SK-N-SH treated with all-trans-retinoic acid at 6 μM for 48 hours (cell line): ENCODE measurements at regions not wholly inside any gene's neighbourhood (a gene's known extent, or its start where the extent isn't known, plus 50 kb on each side); places are given as distances from the start of the nearest gene placed in this dataset.

ENCODE experiments used
- BACH2 ChIP-seq: fragments of 250-450 bp; sonication (Bioruptor Pico); IDR thresholded peaks from 2 replicates; pipeline ENCODE4 v1.9.0; 2021; ENCODE audit warnings: mild to moderate bottlenecking, borderline replicate concordance
- CREB5 ChIP-seq: fragments of 250-450 bp; sonication (Bioruptor Pico); IDR thresholded peaks from 2 replicates; pipeline ENCODE4 v1.5.1; 2020; ENCODE audit warnings: low read depth, mild to moderate bottlenecking, moderate library complexity
- CSDC2 ChIP-seq: fragments of 250-450 bp; sonication (Bioruptor Pico); IDR thresholded peaks from 2 replicates; pipeline ENCODE4 v1.5.0; 2020; ENCODE audit warnings: mild to moderate bottlenecking, moderate library complexity
- OSR1 ChIP-seq: fragments of 250-450 bp; sonication (Bioruptor Pico); IDR thresholded peaks from 2 replicates; pipeline ENCODE4 v1.8.0; 2022; ENCODE audit warnings: moderate library complexity, mild to moderate bottlenecking, inconsistent platforms
- RARB ChIP-seq: fragments of 250-450 bp; sonication (Bioruptor Pico); IDR thresholded peaks from 2 replicates; pipeline ENCODE4 v1.8.0; 2021; ENCODE audit warnings: mild to moderate bottlenecking, moderate library complexity
- SNAI2 ChIP-seq: fragments of 250-450 bp; sonication (Bioruptor Pico); IDR thresholded peaks from 2 replicates; pipeline ENCODE4 v1.5.0; 2020; ENCODE audit warnings: mild to moderate bottlenecking, moderate library complexity
- TOX ChIP-seq: fragments of 250-450 bp; sonication (Bioruptor Pico); IDR thresholded peaks from 2 replicates; pipeline ENCODE4 v1.8.0; 2021; ENCODE audit warnings: mild to moderate bottlenecking, moderate library complexity, borderline replicate concordance
- ZFP3 ChIP-seq: fragments of 250-450 bp; sonication (Bioruptor Pico); IDR thresholded peaks from 2 replicates; pipeline ENCODE4 v1.5.0; 2020; ENCODE audit warnings: mild to moderate bottlenecking, moderate library complexity
- TF ChIP-seq, protein P1 (sequence below): fragments of 250-450 bp; sonication (Bioruptor Pico); IDR thresholded peaks from 2 replicates; pipeline ENCODE4 v1.8.0; 2020; ENCODE audit warnings: mild to moderate bottlenecking, moderate library complexity, borderline replicate concordance

- no peak for TF ChIP-seq TOX (CRISPR knock-in tag)
- TF ChIP-seq BACH2: no peak
- TF ChIP-seq, protein P1, sequence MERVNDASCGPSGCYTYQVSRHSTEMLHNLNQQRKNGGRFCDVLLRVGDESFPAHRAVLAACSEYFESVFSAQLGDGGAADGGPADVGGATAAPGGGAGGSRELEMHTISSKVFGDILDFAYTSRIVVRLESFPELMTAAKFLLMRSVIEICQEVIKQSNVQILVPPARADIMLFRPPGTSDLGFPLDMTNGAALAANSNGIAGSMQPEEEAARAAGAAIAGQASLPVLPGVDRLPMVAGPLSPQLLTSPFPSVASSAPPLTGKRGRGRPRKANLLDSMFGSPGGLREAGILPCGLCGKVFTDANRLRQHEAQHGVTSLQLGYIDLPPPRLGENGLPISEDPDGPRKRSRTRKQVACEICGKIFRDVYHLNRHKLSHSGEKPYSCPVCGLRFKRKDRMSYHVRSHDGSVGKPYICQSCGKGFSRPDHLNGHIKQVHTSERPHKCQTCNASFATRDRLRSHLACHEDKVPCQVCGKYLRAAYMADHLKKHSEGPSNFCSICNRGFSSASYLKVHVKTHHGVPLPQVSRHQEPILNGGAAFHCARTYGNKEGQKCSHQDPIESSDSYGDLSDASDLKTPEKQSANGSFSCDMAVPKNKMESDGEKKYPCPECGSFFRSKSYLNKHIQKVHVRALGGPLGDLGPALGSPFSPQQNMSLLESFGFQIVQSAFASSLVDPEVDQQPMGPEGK (CRISPR knock-in tag): no peak
- TF ChIP-seq RARB (CRISPR knock-in tag): no peak
- TF ChIP-seq SNAI2 (CRISPR knock-in tag): no peak
- TF ChIP-seq CREB5 (CRISPR knock-in tag): no peak
- TF ChIP-seq CSDC2 (CRISPR knock-in tag): no peak
- TF ChIP-seq OSR1 (CRISPR knock-in tag): no peak
- TF ChIP-seq ZFP3 (CRISPR knock-in tag): no peak
These were observed 307.8 kb upstream of the IRX4 start for GRCh38 chr5:2190549-2190948.
